ENCODE measurements at regions not wholly inside any gene's neighbourhood (a gene's known extent, or its start where the extent isn't known, plus 50 kb on each side); places are given as distances from the start of the nearest gene placed in this dataset.
A peak's percentile ranks its signal among the peaks of the same experiment; 100 is the strongest.

- DNase-seq (ENCODE audit: extremely low read depth, low read depth): no peak
Observed at GRCh38 chr1:96366516-96366915, 355.1 kb upstream of the PTBP2 start.

GRCh38 chr1:96367791-96368190 lies 353.8 kb upstream of the PTBP2 start:
- DNase-seq (ENCODE audit: extremely low read depth, low read depth): no peak

- no peak for DNase-seq (ENCODE audit: extremely low read depth, low read depth)
Observed at GRCh38 chr1:96370757-96371156, 350.8 kb upstream of the PTBP2 start.

GRCh38 chr1:96372881-96373280 lies 348.7 kb upstream of the PTBP2 start:
- DNase-seq (ENCODE audit: extremely low read depth, low read depth): no peak

- DNase-seq (ENCODE audit: extremely low read depth, low read depth): no peak
Observed at GRCh38 chr1:96374076-96374762, 347.4 kb upstream of the PTBP2 start.

GRCh38 chr1:96376846-96377245 lies 344.7 kb upstream of the PTBP2 start:
- DNase-seq (ENCODE audit: extremely low read depth, low read depth): no peak

GRCh38 chr1:96384611-96385010 lies 337.0 kb upstream of the PTBP2 start:
- no peak for DNase-seq (ENCODE audit: extremely low read depth, low read depth)

- no peak for DNase-seq (ENCODE audit: extremely low read depth, low read depth)
Observed at GRCh38 chr1:96387785-96388184, 333.8 kb upstream of the PTBP2 start.

GRCh38 chr1:96388421-96389310 lies 332.9 kb upstream of the PTBP2 start:
- DNase-seq (ENCODE audit: extremely low read depth, low read depth): no peak

- DNase-seq (ENCODE audit: extremely low read depth, low read depth): no peak
Observed at GRCh38 chr1:96400089-96400488, 321.5 kb upstream of the PTBP2 start.

GRCh38 chr1:96409087-96409486 lies 312.5 kb upstream of the PTBP2 start:
- DNase-seq (ENCODE audit: extremely low read depth, low read depth): no peak

GRCh38 chr1:96409689-96410088 lies 311.9 kb upstream of the PTBP2 start:
- no peak for DNase-seq (ENCODE audit: extremely low read depth, low read depth)

GRCh38 chr1:96411006-96411405 lies 310.6 kb upstream of the PTBP2 start:
- no peak for DNase-seq (ENCODE audit: extremely low read depth, low read depth)

- no peak for DNase-seq (ENCODE audit: extremely low read depth, low read depth)
Observed at GRCh38 chr1:96414598-96414997, 307.0 kb upstream of the PTBP2 start.

GRCh38 chr1:96416111-96416595 lies 305.4 kb upstream of the PTBP2 start:
- peak; percentile 1 for DNase-seq (ENCODE audit: extremely low read depth, low read depth)

GRCh38 chr1:96416701-96417444 lies 304.7 kb upstream of the PTBP2 start:
- DNase-seq (ENCODE audit: extremely low read depth, low read depth): no peak

- DNase-seq (ENCODE audit: extremely low read depth, low read depth): no peak
Observed at GRCh38 chr1:96418969-96419368, 302.6 kb upstream of the PTBP2 start.

GRCh38 chr1:96424877-96425276 lies 296.7 kb upstream of the PTBP2 start:
- no peak for DNase-seq (ENCODE audit: extremely low read depth, low read depth)

- DNase-seq (ENCODE audit: extremely low read depth, low read depth): no peak
Observed at GRCh38 chr1:96425382-96426129, 296.0 kb upstream of the PTBP2 start.

- DNase-seq (ENCODE audit: extremely low read depth, low read depth): no peak
Observed at GRCh38 chr1:96427616-96428015, 294.0 kb upstream of the PTBP2 start.

GRCh38 chr1:96445302-96445701 lies 276.3 kb upstream of the PTBP2 start:
- DNase-seq (ENCODE audit: extremely low read depth, low read depth): no peak
